OCI-LY3 (cell line): ENCODE measurements at regions not wholly inside any gene's neighbourhood (a gene's known extent, or its start where the extent isn't known, plus 50 kb on each side); places are given as distances from the start of the nearest gene placed in this dataset.

Experiments
- EZH2phosphoT487 ChIP-seq: fragments of 200-600 bp; shearing (Covaris generic); IDR thresholded peaks from 2 replicates; pipeline ENCODE4 v1.6.1; 2018; ENCODE audit warnings: antibody characterized with exemption, mixed run types, low read depth
- TF ChIP-seq, protein P1 (sequence below): fragments of 200-600, 300-600 bp; sonication (generic); IDR thresholded peaks from 2 replicates; pipeline ENCODE4 v1.5.1; 2014; ENCODE audit warnings: antibody characterized with exemption, low read length, low read depth

GRCh38 chr11:38460896-38461295 lies 1862.9 kb upstream of the RAG2 start:
- TF ChIP-seq, protein P1, sequence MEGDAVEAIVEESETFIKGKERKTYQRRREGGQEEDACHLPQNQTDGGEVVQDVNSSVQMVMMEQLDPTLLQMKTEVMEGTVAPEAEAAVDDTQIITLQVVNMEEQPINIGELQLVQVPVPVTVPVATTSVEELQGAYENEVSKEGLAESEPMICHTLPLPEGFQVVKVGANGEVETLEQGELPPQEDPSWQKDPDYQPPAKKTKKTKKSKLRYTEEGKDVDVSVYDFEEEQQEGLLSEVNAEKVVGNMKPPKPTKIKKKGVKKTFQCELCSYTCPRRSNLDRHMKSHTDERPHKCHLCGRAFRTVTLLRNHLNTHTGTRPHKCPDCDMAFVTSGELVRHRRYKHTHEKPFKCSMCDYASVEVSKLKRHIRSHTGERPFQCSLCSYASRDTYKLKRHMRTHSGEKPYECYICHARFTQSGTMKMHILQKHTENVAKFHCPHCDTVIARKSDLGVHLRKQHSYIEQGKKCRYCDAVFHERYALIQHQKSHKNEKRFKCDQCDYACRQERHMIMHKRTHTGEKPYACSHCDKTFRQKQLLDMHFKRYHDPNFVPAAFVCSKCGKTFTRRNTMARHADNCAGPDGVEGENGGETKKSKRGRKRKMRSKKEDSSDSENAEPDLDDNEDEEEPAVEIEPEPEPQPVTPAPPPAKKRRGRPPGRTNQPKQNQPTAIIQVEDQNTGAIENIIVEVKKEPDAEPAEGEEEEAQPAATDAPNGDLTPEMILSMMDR: no peak
- no peak for TF ChIP-seq EZH2phosphoT487
